K562 (cell line): ENCODE measurements at regions not wholly inside any gene's neighbourhood (a gene's known extent, or its start where the extent isn't known, plus 50 kb on each side); places are given as distances from the start of the nearest gene placed in this dataset.
A peak's percentile ranks its signal among the peaks of the same experiment; 100 is the strongest.
"Not testable (repeated sequence)": the region's sequence is repeated elsewhere in the genome, so short reads cannot be mapped to it uniquely, and the experiment has no call there.

Experiments
- C11orf30 ChIP-seq: fragments of 450-650 bp; IDR thresholded peaks from 2 replicates; pipeline ENCODE4 v1.6.1; 2016; ENCODE audit warnings: low read depth, mild to moderate bottlenecking
- EGR1 ChIP-seq: fragments of 450-650 bp; conservative IDR thresholded peaks from 2 replicates; pipeline ENCODE4 v1.6.1; 2017; ENCODE audit warnings: mild to moderate bottlenecking
- ESRRA ChIP-seq: fragments of 450-650 bp; IDR thresholded peaks from 2 replicates; pipeline ENCODE4 v1.6.1; 2014; ENCODE audit warnings: low read depth, mild to moderate bottlenecking, moderate library complexity, borderline replicate concordance
- FOSL1 ChIP-seq: fragments of 200-800 bp; sonication (Bioruptor generic); conservative IDR thresholded peaks from 2 replicates; pipeline ENCODE4 v1.6.1; 2016; ENCODE audit warnings: missing genetic modification characterization, missing compliant biosample characterization
- FOXP1 ChIP-seq: sonication (generic); formaldehyde crosslinking; IDR thresholded peaks from 2 replicates; pipeline ENCODE4 v1.8.0; 2022; ENCODE audit warnings: mild to moderate bottlenecking, missing genetic modification reagents
- JUND ChIP-seq, 2 experiments: IDR thresholded peaks; 2 replicates in 1 of 2; 3 replicates in 1 of 2; pipeline ENCODE4 v1.6.1; 2011; ENCODE audit warnings: borderline replicate concordance in 2 of 2, low read depth in 2 of 2, low read length in 2 of 2, improper control_type of control experiment in 1 of 2, missing biosample characterization in 1 of 2, missing genetic modification characterization in 1 of 2, missing genetic modification reagents in 1 of 2
- MYC ChIP-seq, 2 experiments: fragments of 250-450 bp in 1 of 2; sonication (Bioruptor Pico) in 1 of 2; IDR thresholded peaks; 2 replicates each; pipeline versions ENCODE4 v1.5.1 to v1.6.1; 2012 to 2021; ENCODE audit warnings: low read depth in 2 of 2, borderline replicate concordance in 1 of 2, improper control_type of control experiment in 1 of 2, low read length in 1 of 2, mild to moderate bottlenecking in 1 of 2, moderate library complexity in 1 of 2
- SAP30 ChIP-seq: fragments of 200-600 bp; sonication (generic); IDR thresholded peaks from 2 replicates; pipeline ENCODE4 v1.6.1; 2012; ENCODE audit warnings: borderline replicate concordance, low read depth, mild to moderate bottlenecking, moderate library complexity, low read length, control low read depth, inconsistent platforms; ENCODE audit not compliant: insufficient read depth, poor library complexity, severe bottlenecking
- SP2 ChIP-seq: IDR thresholded peaks from 2 replicates; pipeline ENCODE4 v1.6.1; 2011; ENCODE audit warnings: mild to moderate bottlenecking, low read depth, low read length, moderate library complexity; ENCODE audit not compliant: poor library complexity, severe bottlenecking; ENCODE audit errors: extremely low read depth
- ZBTB7A ChIP-seq: IDR thresholded peaks from 2 replicates; pipeline ENCODE4 v1.6.1; 2011; ENCODE audit warnings: low read depth, mild to moderate bottlenecking, low read length, moderate library complexity, borderline replicate concordance; ENCODE audit not compliant: control insufficient read depth
- TF ChIP-seq, protein P1 (sequence below), 3 experiments: fragments of 200-800 bp in 1 of 3; sonication (Bioruptor generic) in 1 of 3; sonication (generic) in 1 of 3; formaldehyde crosslinking in 1 of 3; IDR thresholded peaks; 2 replicates each; pipeline versions ENCODE4 v1.6.1 to v1.8.0; 2016 to 2022; ENCODE audit warnings: mild to moderate bottlenecking in 2 of 3, missing compliant biosample characterization in 2 of 3, missing genetic modification characterization in 2 of 3, missing genetic modification reagents in 1 of 3

GRCh38 chr17:15847447-15848229 is 97.3 kb upstream of the ADORA2B start:
- TF ChIP-seq, protein P1, sequence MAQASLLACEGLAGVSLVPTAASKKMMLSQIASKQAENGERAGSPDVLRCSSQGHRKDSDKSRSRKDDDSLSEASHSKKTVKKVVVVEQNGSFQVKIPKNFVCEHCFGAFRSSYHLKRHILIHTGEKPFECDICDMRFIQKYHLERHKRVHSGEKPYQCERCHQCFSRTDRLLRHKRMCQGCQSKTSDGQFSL (CRISPR knock-in tag; IDR thresholded peaks at IDR 0.05), result not testable (repeated sequence)
- TF ChIP-seq, protein P1 (tag; IDR thresholded peaks at IDR 0.05), result not testable (repeated sequence)
- TF ChIP-seq EGR1; FOXP1 (CRISPR knock-in tag); JUND (IDR thresholded peaks at IDR 0.05; ENCODE audit: borderline replicate concordance, low read depth, low read length); JUND (tag; IDR thresholded peaks at IDR 0.05; ENCODE audit: borderline replicate concordance, low read depth, low read length); ZBTB7A; SAP30; C11orf30; ESRRA; SP2; MYC (IDR thresholded peaks at IDR 0.05; ENCODE audit: low read depth, low read length); MYC (CRISPR knock-in tag; IDR thresholded peaks at IDR 0.05; ENCODE audit: borderline replicate concordance, low read depth): not testable (repeated sequence)
- TF ChIP-seq FOSL1 (tag), result 0 out of 2 replicates have a peak, but pooled peaks have one; percentile 22
